Ishikawa (cell line): ENCODE measurements at regions not wholly inside any gene's neighbourhood (a gene's known extent, or its start where the extent isn't known, plus 50 kb on each side); places are given as distances from the start of the nearest gene placed in this dataset.

ENCODE experiments used
- CEBPB ChIP-seq: IDR thresholded peaks from 2 replicates; pipeline ENCODE4 v1.6.1; 2012
- CREB1 ChIP-seq: IDR thresholded peaks from 2 replicates; pipeline ENCODE4 v1.6.1; 2012; ENCODE audit warnings: low read depth
- EGR1 ChIP-seq: IDR thresholded peaks from 2 replicates; pipeline ENCODE4 v1.6.1; 2012
- EP300 ChIP-seq: IDR thresholded peaks from 2 replicates; pipeline ENCODE4 v1.6.1; 2012; ENCODE audit warnings: borderline replicate concordance
- FOXM1 ChIP-seq: IDR thresholded peaks from 2 replicates; pipeline ENCODE4 v1.6.1; 2012; ENCODE audit warnings: low read depth, borderline replicate concordance
- NFIC ChIP-seq: IDR thresholded peaks from 2 replicates; pipeline ENCODE4 v1.6.1; 2012
- RAD21 ChIP-seq: IDR thresholded peaks from 2 replicates; pipeline ENCODE4 v1.6.1; 2012; ENCODE audit warnings: low read depth
- TAF1 ChIP-seq: IDR thresholded peaks from 2 replicates; pipeline ENCODE4 v1.6.1; 2012; ENCODE audit warnings: low read depth, mild to moderate bottlenecking
- TCF12 ChIP-seq: IDR thresholded peaks from 2 replicates; pipeline ENCODE4 v1.6.1; 2012; ENCODE audit warnings: low read depth
- TEAD4 ChIP-seq: IDR thresholded peaks from 2 replicates; pipeline ENCODE4 v1.6.1; 2012
- YY1 ChIP-seq: IDR thresholded peaks from 2 replicates; pipeline ENCODE4 v1.6.1; 2012; ENCODE audit warnings: low read depth
- ZBTB7A ChIP-seq: IDR thresholded peaks from 2 replicates; pipeline ENCODE4 v1.6.1; 2012; ENCODE audit warnings: low read depth
- TF ChIP-seq, protein P1 (sequence below): IDR thresholded peaks from 2 replicates; pipeline ENCODE4 v1.6.1; 2012; ENCODE audit warnings: low read depth, mild to moderate bottlenecking
- TF ChIP-seq, protein P2 (sequence below): IDR thresholded peaks from 2 replicates; pipeline ENCODE4 v1.6.1; 2012
- TF ChIP-seq, protein P3 (sequence below): IDR thresholded peaks from 2 replicates; pipeline ENCODE4 v1.6.1; 2012

DNA sequence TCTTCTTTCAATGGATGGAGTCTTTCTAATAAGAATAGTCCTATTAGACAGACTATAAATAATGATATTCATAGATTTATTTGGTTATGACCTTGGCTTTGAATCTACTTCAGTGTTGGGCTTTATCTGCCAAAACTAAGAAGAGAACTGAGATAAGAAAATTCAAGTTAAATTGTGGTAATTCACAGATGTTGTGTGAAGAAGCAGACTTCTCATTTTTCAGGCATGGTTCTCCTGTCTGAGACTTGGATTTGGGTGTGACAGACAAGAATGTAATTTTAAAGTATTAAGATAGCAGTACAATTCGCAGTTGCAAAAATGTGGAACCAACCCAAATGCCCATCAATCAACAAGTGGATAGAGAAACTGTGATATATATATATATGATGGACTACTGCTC, 124.7 kb downstream of the QPCT start:
- TF ChIP-seq, protein P1, sequence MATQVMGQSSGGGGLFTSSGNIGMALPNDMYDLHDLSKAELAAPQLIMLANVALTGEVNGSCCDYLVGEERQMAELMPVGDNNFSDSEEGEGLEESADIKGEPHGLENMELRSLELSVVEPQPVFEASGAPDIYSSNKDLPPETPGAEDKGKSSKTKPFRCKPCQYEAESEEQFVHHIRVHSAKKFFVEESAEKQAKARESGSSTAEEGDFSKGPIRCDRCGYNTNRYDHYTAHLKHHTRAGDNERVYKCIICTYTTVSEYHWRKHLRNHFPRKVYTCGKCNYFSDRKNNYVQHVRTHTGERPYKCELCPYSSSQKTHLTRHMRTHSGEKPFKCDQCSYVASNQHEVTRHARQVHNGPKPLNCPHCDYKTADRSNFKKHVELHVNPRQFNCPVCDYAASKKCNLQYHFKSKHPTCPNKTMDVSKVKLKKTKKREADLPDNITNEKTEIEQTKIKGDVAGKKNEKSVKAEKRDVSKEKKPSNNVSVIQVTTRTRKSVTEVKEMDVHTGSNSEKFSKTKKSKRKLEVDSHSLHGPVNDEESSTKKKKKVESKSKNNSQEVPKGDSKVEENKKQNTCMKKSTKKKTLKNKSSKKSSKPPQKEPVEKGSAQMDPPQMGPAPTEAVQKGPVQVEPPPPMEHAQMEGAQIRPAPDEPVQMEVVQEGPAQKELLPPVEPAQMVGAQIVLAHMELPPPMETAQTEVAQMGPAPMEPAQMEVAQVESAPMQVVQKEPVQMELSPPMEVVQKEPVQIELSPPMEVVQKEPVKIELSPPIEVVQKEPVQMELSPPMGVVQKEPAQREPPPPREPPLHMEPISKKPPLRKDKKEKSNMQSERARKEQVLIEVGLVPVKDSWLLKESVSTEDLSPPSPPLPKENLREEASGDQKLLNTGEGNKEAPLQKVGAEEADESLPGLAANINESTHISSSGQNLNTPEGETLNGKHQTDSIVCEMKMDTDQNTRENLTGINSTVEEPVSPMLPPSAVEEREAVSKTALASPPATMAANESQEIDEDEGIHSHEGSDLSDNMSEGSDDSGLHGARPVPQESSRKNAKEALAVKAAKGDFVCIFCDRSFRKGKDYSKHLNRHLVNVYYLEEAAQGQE: no peak
- TF ChIP-seq FOXM1 (no peak), TAF1 (no peak), TEAD4 (no peak), YY1 (no peak), CREB1 (no peak), TCF12 (no peak), RAD21 (no peak), EP300 (no peak), ZBTB7A (no peak), CEBPB (no peak), NFIC (no peak), EGR1 (no peak)
- TF ChIP-seq, protein P2, sequence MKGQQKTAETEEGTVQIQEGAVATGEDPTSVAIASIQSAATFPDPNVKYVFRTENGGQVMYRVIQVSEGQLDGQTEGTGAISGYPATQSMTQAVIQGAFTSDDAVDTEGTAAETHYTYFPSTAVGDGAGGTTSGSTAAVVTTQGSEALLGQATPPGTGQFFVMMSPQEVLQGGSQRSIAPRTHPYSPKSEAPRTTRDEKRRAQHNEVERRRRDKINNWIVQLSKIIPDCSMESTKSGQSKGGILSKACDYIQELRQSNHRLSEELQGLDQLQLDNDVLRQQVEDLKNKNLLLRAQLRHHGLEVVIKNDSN: no peak
- TF ChIP-seq, protein P3, sequence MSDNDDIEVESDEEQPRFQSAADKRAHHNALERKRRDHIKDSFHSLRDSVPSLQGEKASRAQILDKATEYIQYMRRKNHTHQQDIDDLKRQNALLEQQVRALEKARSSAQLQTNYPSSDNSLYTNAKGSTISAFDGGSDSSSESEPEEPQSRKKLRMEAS: no peak

DNA sequence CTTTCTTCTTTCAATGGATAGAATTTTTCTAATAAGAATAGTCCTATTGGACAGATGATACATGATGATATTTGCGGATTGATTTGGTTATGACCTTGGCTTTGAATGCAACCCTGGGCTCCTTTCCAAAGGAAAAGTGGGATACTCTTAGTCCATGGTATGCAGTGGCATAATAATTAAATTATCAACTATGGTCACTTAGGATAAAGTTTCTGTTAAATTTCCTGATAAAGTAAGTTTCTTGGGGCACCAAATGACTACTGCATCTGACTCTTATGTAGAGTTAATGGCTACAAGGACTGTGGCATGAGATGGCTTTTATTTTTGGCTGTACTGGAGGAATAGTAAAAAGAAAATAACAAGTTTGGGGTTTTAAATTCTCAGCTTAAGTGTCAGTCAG, 126.7 kb downstream of the QPCT start:
- TF ChIP-seq, protein P1: no peak
- no peak for TF ChIP-seq TAF1
- TF ChIP-seq, protein P2: no peak
- TF ChIP-seq EGR1: no peak
- TF ChIP-seq NFIC: no peak
- TF ChIP-seq CREB1: no peak
- TF ChIP-seq CEBPB: no peak
- TF ChIP-seq YY1: no peak
- TF ChIP-seq FOXM1: no peak

DNA sequence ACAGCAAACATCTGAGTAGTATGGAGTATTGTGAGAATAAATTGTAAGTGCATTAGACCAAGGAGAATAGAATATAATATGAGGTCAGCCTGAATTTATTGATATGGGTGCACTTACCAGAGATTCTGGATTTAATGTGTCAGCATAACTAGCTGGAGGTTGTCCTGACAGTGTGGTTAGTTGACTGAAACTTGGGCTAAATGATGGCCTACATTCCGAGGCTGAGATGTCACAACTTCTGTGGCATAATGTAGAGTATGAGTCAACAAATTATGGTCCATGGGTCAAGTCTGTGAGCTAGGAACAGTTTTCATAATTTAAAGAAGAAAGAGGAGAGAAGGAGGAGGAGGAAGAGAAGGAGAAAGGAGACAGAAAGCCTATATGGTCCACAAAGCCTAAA, 127.6 kb downstream of the QPCT start:
- TF ChIP-seq EGR1 (no peak), NFIC (no peak), YY1 (no peak), FOXM1 (no peak), CEBPB (no peak), RAD21 (no peak)
- TF ChIP-seq, protein P2: no peak
- TF ChIP-seq, protein P3: no peak

DNA sequence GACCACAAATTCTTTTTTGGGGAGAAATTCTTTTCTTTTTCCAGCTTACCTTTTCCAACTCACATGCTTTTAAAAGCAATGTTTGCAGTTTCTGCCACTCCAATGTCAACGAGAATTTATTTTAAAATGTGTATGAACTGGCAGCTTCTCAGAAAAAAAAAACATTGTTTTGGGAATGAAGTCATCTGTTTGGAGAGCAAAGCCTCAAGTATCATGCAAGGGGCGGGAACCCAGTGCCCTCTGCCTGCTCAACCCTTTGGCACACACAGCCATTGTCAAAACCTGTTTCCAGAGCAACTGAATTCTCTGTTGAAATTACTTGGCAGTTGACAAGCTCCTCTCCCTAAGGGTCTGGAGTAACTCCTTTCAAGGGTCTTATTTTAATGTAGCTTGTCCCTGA, 128.5 kb downstream of the QPCT start:
- no peak for TF ChIP-seq TEAD4
- TF ChIP-seq FOXM1: no peak
- TF ChIP-seq NFIC: no peak
- TF ChIP-seq CREB1: no peak

DNA sequence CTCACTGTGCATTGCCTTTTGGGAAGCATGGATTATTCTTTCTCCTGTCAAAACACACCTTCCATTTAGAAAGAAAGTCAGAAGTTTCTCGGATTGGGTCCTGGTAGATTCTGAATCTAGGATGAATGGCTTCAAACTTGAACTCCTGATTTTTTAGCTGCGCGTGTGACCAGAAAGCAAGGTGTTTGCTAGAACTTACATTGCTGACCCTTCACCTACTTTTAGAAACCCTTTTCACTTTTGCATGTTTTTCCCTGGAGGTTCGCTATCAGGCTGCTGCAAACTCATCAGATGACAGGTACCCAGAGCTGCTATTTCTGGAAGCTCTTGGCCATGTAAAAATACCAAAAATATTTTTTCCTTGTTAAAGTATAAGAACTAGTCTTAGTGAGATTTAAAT, 132.0 kb downstream of the QPCT start:
- TF ChIP-seq CREB1 (no peak), RAD21 (no peak), TCF12 (no peak), EGR1 (no peak)
- TF ChIP-seq, protein P1: no peak
- TF ChIP-seq, protein P3: no peak
